ENCODE measurements at regions not wholly inside any gene's neighbourhood (a gene's known extent, or its start where the extent isn't known, plus 50 kb on each side); places are given as distances from the start of the nearest gene placed in this dataset.

DNA sequence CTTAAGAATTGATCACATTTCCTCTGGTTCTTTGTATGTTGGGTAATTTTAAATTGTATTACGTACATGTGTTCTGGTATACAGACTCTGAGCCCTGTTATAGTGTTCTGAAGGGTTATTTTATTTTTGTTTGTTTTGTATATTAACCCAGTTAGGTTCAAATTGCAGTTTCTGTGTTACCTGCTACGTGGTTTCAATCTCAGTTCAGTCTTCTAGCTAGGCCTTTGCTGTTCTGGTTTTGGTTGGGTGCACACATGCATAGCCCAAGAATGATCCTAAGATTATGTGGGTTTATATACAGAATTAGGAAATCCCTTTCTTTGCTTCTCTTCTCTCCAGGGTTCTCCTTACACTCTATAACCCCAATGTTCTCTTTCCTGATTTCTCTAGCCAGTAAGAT lies 161.0 kb downstream of the PPP1R2C start:
- no peak for DNase-seq

DNA sequence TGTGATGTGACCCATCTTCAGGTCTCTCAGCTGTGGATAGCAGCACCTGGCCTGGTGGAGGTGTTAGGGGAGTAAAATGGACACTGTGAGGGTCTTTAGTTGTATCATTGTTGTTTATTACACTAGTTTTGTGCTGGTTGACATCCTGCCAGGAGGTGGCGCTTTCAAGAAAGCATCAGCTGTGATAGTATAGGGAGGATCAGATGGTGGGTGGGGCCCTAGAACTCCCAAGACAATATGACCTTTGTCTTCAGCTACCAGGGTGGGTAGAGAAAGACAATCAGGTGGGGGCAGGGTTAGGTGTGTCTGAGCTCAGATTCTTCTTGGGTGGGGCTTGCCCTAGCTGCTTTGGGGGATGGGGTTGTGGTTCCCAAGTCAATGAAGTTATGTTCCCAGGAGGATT lies 162.8 kb downstream of the PPP1R2C start:
- DNase-seq, result no peak

DNA sequence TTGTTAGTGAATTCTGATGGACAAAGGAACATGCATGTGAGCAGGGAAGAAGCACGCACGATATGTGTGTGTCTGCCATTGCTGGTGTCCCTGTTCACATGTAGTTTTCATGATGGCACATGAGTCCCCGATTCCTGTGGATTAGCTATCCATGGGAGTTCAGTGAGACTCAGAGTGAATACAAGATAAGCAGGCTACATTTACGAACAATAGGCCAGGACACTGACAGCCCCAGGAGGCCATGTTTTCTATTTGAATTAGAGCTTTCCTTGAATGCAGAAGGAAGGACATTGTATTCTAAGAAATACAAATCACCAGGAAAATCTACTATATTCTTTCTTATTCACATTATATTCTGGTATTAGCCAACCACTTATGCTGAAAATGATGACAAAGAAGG lies 171.4 kb downstream of the PPP1R2C start:
- DNase-seq, result no peak

DNA sequence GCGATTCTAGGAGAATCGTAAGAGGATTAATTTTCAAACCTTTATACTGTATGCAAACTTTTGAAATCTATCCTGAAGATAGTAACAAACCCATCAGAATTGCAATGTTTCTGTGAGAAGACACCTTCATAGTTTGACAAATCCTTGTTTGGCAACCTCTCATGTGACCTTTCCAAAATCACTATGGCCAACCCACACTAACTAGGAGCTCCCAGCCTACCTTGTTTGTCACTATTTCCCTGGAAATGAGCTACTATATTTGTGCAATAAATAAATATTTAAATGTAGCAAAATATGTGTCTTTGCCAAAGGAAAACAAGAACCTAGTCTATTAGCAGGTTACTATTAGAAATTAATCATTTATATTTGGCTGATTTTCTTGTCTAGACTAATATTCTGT lies 173.7 kb downstream of the PPP1R2C start:
- DNase-seq, result no peak

DNA sequence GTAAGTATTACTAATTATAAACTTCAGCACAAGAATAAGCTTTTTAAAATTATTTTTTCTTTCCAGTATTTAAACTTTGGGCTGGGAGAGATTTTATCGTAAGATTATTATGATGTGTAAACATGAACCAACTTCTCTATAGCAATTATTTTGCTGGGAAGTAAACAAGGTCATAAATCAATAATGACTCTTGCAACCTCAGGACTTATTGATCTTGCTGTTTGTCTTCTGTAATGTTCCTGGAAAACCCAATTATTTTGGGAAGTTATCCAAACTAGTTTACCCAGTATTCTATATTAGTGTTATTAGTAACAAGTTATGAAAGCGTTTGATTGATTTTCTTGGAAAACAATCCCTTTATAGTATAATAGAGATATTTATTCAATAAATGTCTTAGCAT lies 174.9 kb downstream of the PPP1R2C start:
- no peak for DNase-seq

DNA sequence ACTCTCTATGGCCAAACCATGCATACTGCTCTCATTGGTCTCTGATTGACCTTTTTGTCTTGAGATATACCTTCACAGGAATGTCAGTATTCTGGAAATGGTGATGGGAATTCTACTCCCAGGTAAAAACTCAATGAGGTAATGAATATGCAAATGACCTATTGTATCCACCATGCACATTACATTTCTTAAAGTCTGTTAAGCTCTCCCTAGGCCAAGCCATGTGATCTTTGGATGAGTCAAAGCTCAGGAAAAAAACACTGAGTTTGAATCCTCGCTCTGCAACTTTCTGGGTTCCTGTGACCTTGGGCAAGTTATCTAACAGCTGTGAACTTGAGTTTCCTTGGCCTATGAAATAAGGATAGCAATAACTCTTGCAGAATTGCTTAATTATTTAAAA lies 175.4 kb downstream of the PPP1R2C start:
- no peak for DNase-seq

DNA sequence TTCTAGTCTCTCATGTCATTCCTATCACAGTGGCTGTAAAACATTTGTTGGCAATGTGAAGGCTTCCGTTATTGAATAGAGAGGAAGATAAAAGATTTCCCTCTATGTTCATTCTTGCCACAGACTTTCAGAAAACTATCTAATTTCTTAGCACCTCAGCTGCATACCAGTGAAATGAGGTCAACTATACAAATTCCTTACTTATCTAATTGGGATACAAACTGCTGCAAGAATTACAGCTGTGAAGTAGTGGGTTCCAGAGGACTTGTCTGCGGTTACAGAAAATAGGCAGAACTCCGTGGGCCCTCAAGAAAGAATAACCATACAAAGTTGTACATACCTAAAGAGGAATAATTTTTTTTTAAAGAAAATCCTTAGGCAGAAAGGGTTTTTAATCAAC lies 175.8 kb downstream of the PPP1R2C start:
- DNase-seq, result no peak

DNA sequence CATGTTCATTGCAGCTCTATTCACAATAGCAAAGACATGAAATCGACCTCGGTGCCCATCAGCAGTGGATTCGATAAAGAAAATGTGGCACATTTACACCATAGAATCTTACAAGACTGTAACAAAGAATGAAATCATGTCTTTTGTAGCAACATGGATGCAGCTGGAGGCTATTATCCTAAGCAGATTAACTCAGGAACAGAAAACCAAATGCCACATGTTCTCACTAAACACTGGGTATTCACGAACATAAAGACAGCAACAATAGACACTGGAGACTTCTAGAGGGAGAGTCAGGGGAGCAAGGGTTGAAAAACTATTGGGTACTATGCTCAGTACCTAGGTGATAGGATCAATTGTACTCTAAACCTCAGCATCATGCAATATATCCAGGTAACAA lies 180.5 kb downstream of the PPP1R2C start:
- DNase-seq, result no peak

DNA sequence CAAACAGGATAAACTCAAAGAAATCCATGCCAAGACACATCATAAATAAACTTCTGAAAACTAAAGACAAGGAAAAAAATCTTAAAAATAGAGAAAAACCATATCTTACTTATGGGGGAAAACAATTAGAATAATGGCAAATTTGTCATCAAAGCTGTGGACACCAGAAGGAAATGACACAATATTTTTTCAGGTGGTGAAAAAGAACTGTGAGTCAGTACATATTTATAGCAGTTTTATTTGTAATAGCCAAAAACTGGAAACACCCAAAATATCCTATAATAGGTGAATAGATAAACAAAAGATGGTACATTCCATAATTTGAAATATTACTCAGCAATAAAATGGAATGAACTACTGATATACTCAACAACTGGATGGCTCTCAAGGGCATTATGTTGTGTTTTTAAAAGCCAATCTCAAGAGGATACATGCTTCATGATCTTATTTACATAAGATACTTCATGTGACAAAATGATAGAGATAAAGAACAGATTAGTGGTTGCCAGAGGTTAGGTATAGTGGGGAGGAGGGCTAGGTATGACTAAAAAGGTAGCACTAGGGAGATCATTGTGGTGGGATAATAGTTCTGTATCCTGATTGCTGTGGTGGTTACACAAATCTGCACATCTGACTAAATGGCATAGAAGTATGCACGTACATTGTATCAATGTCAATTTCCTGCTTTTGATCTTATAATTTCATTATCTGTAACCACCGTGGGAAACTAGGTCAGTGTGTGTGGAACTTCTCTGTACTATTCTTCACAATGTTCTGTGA lies 191.9 kb downstream of the PPP1R2C start:
- DNase-seq, result no peak

DNA sequence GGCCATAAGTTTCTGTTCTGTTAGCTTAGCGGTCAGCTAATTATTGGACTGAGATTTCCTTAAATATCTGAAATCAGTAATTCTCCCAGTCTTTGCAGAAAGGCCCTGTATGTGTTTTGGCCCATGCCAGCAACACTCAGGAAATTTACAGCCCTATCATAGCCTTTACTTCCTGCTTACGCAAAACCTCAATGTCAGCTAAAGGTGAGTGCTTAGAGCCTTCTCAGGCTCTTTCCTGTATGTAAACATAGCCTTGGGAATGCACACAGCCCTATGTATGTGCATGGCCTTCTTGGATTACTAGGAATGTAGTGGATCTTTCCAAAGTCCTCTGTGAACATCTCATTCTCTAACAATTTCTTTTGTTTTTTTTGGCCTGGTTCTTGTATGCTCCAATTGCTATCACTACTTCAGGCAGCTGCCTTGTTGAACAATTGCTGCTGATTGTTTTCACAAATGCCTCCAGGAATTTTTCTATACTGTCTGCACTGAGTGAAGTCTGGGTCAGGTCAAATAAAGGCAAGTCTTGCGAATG lies 200.0 kb downstream of the PPP1R2C start:
- DNase-seq, result no peak

DNA sequence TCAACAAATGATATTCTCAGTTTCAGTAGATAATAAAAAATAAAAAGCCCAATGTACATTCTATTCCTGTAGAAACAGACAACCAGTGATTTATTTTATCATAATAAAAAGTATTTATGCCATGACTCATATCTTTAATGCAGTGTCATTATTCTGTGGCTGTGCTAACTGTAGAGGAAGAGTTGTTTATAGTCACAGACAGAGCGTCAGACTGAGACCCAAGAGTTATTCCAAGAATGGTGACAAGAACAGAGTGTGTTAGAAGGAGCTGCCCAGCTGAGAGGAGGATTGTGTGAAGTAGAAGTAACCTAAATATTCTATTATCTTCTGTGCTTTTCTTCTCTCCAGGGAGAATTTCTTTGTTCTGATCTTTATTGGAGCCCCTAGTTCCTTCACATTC lies 210.7 kb downstream of the PPP1R2C start:
- no peak for DNase-seq

DNA sequence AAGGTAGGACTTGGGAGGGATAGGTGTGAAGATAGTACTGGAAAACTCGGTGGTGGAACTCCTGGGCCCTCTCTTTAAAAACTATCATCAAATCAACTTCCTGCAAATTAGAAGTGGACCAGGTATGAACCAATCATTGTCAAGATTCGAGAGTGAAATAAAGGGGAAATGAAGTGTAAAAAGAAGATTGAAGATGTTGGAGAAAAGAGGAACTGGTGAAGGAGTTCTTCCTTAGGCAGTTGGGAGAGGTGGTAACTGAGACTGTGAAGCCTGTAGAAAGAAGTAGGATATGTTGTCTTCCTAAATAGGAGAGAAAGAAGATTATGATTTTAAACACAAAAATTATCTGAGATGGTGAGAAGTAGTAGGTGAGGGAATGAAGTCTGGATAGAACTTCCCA lies 212.2 kb downstream of the PPP1R2C start:
- no peak for DNase-seq

DNA sequence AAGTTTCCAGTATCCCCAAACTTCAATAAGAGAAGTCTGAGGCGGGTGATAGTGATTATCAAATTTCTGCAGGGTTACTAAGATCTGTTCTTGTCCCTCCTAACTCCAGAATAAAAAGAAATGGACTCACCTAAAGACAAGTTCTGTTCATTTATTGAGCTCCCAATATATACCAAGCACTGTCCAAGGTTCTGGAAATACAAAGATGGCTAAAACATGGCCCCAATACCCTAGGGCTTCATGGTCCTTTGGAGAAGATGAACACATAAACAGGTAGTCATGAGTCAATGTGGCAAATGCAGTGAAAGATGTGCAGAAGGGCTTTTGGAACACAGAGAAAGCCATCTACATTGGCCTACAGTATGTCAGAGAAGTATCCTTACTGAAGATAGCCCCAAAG lies 231.2 kb downstream of the PPP1R2C start:
- no peak for DNase-seq

DNA sequence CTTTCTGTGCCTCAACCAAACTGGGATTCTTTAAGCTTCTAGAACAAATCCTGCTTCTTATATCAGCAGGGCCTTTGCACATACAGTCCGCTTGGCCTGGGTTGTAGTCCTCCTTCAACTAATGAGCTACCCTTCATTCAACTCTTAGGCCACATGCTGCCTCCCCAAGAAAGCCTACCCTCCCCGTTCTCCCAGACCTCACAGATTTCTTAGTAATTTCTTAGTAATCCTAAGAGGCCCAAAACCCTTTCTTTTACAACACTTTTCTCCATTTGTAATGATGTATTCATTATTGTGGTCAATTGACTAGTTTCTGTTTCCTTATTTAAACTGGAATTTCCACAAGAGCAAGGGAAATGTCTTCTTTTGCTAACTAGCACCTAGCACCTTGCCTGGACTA lies 233.1 kb downstream of the PPP1R2C start:
- no peak for DNase-seq

DNA sequence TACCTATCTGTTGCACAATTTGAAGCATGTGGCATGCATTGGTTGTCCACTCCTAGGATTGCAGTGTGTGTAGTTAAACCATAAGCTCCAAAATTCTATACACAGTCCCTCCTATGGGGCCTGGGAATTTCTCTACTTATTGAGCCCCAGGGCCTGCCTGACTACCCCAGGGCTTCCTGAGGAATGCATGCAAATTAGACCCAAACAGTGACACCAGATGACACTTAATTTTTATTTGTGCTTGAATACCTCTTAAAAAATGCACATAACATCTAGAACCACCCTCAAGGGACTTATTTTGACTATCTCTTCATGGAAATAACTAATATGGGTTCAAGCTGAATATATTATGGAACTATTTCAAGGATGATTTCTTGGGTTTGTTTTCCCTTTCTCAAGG lies 236.4 kb downstream of the PPP1R2C start:
- DNase-seq, result no peak

DNA sequence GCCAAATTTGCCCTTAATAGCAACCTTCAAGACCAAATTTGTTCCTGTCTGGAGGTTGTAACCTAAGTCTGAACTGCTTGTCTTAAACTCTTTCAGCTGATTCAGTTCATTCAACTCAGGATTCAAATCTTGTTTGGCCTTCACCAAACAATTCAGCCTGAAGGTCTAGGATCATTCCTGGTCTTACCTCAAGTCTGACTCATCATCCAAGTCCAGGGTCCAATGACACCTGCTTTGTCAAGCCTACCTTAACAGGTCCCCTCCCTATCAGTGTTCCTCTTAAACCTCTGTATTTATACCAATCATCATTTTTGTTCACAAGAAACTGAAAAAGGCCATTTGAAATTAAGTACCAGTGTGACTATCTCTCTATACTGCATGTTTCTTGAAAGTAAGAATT lies 237.8 kb downstream of the PPP1R2C start:
- DNase-seq, result no peak

DNA sequence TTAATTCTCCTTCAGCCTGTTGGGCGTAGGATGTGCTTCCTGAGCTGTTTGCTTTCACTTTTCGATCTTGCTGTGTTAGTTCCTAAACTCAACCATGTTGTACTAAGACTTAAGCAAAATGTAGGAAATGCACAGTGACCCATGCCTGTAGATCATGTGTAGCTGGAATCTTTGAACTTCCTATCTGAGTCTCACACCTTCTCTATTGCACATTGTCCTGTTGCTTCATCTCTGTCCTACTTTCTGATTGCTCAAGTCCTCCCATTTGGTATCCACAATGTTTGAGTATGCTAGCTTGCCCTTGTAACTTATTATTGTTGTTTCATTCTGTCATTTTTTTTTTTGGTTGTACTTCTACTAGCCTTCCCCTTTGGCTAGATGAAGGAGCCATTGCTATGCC lies 239.6 kb downstream of the PPP1R2C start:
- no peak for DNase-seq

DNA sequence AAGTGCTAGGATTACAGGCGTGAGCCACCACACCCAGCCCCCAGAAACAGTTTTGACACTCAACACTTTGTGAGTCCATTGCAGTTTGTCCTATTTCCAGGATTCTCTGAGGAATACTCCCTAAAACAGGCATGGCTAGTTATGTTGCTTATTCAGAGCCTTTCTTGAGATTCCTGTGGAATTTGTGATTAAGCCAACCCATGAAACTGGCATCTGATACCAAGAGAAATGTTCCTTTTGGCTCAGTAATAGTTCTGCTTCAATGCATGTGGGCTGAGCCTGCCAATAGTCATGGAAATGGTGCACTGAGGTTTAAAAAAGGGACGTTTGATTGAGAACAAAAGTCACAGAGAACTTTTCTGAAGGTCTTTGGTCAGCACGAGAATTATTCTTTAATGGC lies 241.7 kb downstream of the PPP1R2C start:
- no peak for DNase-seq

DNA sequence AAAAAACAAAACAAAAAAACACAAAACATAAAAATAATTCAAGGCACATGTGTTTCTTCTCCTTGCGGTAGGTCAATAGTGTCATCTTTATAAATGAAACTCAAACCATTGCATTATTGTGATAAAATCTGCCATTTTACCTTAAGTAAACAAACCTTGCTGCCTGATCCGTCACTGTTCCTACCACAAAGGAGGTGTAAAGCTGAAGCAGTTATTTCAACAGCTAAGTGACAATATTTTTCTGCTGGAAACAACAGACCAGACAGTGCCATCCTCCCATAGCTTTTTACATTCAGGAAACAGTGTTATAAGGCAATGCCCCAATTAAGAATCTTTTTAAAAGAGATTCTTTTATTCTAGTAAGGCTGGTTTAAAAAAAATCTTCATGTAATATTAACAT lies 242.7 kb downstream of the PPP1R2C start:
- DNase-seq, result no peak

DNA sequence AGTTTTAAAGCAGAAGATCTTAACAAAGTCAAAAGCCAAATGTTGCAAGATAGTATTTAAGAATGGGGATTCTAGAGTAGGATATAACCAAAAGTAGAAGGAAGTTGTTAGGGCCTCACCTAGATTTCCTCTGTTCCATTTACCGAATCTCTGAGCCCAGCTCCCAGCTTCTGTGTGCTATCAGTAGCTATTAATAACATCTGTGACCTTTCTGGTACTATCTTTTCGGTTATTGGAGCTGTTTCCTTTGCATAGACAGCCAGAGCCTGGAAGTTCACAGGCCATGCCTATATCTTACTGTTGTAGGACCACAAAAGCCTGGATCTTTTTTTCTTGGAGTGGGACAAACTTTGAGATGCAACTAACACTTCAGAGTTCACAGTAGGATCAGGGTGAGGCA lies 244.2 kb downstream of the PPP1R2C start:
- no peak for DNase-seq

DNA sequence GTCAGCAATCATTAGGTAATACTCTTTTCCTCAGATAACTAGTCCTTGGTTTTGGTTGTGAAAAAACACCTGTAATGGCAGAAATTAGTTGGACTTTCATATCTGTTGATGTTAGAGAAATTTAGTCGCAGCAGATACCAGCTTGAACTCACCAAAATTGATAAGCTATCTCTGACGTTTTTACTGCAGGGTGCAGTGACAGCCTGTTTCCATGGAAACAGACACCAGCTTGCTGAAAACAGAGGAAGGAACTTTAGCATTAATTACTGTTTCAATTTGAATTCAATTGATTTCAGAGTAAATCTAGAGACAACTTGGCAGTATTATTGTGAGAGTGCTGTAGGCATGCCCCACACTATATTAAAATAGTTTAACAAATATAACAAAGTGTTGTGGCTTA lies 246.5 kb downstream of the PPP1R2C start:
- DNase-seq, result no peak

DNA sequence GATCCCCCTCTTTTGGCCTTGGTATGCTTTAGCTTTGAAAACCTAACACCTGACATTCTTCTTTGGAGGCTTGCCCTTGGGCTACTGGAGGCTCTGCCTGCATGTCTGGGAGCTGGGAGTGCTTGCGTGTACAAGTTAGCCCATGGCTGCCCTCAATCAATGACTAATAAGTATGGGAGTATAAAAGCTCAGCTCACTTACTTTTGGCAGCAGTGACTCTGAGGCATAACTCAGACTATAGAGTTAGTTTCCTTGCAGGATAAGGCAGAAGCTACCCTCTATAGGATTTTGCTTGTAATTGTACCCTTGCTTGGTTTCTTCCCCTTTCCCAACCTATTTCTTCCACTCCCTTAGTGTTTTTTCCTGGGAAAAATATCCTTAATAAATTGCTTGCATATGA lies 247.9 kb downstream of the PPP1R2C start:
- no peak for DNase-seq

DNA sequence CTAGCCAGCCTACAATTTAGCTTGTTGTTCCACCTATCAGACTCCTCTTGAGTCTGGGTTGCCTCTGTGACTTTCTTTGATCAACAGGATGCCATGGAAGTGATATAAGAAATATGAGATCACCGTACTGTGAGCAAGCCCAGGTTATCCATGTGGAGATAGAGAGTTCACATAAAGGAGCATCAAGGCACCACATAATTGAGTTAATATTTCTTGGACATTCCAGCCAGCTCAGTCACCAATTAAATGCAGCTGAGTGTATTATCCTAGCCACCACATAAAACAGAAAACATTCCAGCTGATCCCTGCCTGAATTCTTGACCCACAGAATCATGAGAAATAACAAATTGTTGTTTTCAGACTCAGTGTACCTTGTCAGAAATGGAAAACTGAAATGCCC lies 253.6 kb downstream of the PPP1R2C start:
- no peak for DNase-seq

DNA sequence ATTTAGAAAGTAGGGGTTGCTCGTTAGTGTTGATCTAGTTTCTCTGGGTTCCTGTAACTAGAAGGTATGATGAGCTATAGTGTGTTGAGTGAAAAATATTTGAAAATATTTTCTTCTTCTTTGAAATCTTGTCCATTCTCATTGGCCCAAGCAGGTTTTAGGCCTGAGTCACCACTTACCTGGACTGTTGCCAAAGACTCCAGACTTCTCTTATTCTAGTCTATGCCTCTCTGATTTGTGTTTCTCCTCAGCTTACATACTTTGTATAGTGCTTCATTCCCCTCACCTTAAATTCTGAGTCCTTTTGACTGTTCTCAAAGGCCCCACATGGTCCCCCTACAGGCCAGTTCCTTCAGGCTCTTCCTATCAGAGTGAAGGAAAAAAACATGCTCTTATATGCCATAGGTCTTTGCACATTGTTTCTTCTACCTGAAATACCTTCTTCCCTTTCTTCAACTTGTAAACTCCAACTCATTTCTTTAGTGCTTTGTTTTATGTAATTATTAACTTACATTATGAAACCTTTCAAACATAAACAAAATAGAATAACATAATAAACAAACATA lies 258.2 kb downstream of the PPP1R2C start:
- no peak for DNase-seq

DNA sequence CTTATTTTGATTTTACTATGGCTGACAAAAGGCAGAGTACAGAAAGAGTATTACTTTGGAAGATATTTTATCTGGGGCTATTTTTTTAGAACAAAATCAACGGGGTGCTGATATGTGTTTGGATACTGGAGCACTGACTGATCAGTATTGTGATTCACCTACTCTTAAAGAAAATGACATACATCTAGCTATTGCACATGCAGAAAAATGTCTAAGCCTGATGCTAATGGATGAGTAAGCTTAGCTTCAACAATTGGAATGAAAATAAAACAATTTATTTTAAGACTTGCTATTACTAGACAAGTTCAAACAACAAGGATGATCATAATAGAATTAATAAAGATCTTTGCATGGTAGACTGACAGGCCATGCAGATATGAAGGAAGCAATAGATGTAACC lies 262.0 kb downstream of the PPP1R2C start:
- no peak for DNase-seq

Data from NCI-H2171 (cell line).